ENCODE measurements at regions not wholly inside any gene's neighbourhood (a gene's known extent, or its start where the extent isn't known, plus 50 kb on each side); places are given as distances from the start of the nearest gene placed in this dataset.

DNA sequence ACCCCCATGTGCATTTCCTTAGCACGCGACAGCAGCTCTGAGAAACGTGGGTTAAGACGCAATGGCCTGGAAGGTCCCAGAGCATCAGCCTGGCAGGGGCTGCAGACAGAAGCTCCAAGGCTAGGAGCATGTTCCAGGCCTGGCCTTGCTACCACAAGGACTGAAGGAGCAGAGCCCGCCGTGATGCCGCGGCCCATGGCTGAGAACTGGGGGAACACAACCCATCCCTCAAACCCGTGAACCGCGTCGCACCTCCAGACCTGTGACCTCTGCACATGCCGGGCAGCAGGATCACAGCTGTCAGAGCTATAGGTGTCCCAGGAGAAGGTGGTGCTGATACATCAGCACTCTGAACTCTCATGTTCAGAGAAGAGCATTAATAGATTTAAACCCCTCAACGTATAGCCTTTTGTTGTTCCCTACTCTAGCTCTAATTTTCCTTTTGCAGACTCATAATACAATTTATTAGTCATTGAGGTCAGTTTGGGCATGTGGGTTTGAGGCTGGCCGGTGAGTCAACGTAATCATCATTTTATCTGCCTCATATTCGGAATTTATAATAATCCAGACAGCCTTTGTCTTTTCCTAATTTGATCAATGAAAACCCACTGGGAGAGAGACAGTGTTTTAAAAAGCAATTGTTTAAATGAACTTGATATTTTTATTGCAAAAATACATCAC lies 222.5 kb upstream of the TCERG1L start:
- TF ChIP-seq, protein P1, sequence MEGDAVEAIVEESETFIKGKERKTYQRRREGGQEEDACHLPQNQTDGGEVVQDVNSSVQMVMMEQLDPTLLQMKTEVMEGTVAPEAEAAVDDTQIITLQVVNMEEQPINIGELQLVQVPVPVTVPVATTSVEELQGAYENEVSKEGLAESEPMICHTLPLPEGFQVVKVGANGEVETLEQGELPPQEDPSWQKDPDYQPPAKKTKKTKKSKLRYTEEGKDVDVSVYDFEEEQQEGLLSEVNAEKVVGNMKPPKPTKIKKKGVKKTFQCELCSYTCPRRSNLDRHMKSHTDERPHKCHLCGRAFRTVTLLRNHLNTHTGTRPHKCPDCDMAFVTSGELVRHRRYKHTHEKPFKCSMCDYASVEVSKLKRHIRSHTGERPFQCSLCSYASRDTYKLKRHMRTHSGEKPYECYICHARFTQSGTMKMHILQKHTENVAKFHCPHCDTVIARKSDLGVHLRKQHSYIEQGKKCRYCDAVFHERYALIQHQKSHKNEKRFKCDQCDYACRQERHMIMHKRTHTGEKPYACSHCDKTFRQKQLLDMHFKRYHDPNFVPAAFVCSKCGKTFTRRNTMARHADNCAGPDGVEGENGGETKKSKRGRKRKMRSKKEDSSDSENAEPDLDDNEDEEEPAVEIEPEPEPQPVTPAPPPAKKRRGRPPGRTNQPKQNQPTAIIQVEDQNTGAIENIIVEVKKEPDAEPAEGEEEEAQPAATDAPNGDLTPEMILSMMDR (IDR thresholded peaks at IDR 0.05): no peak
- TF ChIP-seq POLR2A (IDR thresholded peaks at IDR 0.05) (no peak), EP300 (IDR thresholded peaks at IDR 0.05) (no peak)
